ENCODE measurements at regions not wholly inside any gene's neighbourhood (a gene's known extent, or its start where the extent isn't known, plus 50 kb on each side); places are given as distances from the start of the nearest gene placed in this dataset.

DNA sequence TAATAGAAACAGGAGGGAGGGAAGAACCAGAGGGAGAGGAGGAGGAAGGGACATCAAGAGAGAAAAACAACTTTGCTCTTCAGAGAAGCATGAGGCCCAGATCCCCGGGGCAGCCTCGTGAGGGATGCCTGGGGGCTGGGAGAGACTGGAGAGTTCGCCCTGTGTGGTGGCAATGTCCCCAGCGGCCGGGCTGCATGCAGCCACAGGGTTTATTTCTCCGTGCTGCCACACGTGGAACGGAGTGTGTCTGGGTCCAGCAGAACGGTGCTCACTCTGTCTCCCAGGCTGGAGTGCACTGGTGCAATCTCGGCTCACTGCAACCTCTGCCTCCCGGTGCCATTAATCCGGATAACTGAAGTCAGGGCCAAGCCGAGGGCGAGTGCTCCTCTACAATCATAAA, 257.7 kb downstream of the ACTR3B start:
- TF ChIP-seq, protein P1, sequence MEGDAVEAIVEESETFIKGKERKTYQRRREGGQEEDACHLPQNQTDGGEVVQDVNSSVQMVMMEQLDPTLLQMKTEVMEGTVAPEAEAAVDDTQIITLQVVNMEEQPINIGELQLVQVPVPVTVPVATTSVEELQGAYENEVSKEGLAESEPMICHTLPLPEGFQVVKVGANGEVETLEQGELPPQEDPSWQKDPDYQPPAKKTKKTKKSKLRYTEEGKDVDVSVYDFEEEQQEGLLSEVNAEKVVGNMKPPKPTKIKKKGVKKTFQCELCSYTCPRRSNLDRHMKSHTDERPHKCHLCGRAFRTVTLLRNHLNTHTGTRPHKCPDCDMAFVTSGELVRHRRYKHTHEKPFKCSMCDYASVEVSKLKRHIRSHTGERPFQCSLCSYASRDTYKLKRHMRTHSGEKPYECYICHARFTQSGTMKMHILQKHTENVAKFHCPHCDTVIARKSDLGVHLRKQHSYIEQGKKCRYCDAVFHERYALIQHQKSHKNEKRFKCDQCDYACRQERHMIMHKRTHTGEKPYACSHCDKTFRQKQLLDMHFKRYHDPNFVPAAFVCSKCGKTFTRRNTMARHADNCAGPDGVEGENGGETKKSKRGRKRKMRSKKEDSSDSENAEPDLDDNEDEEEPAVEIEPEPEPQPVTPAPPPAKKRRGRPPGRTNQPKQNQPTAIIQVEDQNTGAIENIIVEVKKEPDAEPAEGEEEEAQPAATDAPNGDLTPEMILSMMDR (IDR thresholded peaks at IDR 0.05; ENCODE audit: low read depth, low read length) = no peak
- no peak for TF ChIP-seq EZH2phosphoT487 (IDR thresholded peaks at IDR 0.05; ENCODE audit: low read depth)
